Mesendoderm (in vitro differentiated cells): ENCODE measurements at regions not wholly inside any gene's neighbourhood (a gene's known extent, or its start where the extent isn't known, plus 50 kb on each side); places are given as distances from the start of the nearest gene placed in this dataset.
A peak's percentile ranks its signal among the peaks of the same experiment; 100 is the strongest.

Experiments used
- DNase-seq: peaks from one replicate; pipeline ENCODE4 v3.0.0; 2013
- H2AK5ac ChIP-seq: 2 replicates; pipeline ENCODE4 v1.6.1; 2013; ENCODE audit warnings: low read length, inconsistent platforms
- H2BK120ac ChIP-seq: 2 replicates; pipeline ENCODE4 v1.6.1; 2013; ENCODE audit warnings: low read depth, mild to moderate bottlenecking, low read length, moderate library complexity, mixed read lengths
- H2BK15ac ChIP-seq: replicated peaks from 2 replicates; pipeline ENCODE4 v1.6.1; 2013; ENCODE audit warnings: low read depth, mild to moderate bottlenecking, moderate library complexity
- H2BK5ac ChIP-seq: 2 replicates; pipeline ENCODE4 v1.6.1; 2013; ENCODE audit warnings: low read length, inconsistent platforms
- H3K18ac ChIP-seq: 2 replicates; pipeline ENCODE4 v1.6.1; 2013; ENCODE audit warnings: mild to moderate bottlenecking, low read length, mixed read lengths
- H3K23ac ChIP-seq: one replicate; pipeline ENCODE4 v1.6.1; 2013; ENCODE audit warnings: low read length
- H3K27ac ChIP-seq: 2 replicates; pipeline ENCODE4 v1.5.1; 2013; ENCODE audit warnings: low read depth, mild to moderate bottlenecking, inconsistent platforms, low read length, moderate library complexity
- H3K27me3 ChIP-seq: 2 replicates; pipeline ENCODE4 v1.6.1; 2013; ENCODE audit warnings: low read length, control low read depth, mild to moderate bottlenecking, inconsistent platforms; ENCODE audit not compliant: insufficient read depth, poor library complexity
- H3K36me3 ChIP-seq: 2 replicates; pipeline ENCODE4 v1.6.1; 2013; ENCODE audit warnings: low read length, inconsistent platforms; ENCODE audit not compliant: control insufficient read depth, insufficient read depth
- H3K4ac ChIP-seq: one replicate; pipeline ENCODE4 v1.6.1; 2013; ENCODE audit warnings: low read depth, mild to moderate bottlenecking, low read length, moderate library complexity
- H3K4me1 ChIP-seq: 2 replicates; pipeline ENCODE4 v1.6.1; 2013; ENCODE audit warnings: low read depth, low read length, inconsistent platforms; ENCODE audit not compliant: control insufficient read depth
- H3K4me2 ChIP-seq: 2 replicates; pipeline ENCODE4 v1.6.1; 2013; ENCODE audit warnings: low read length
- H3K4me3 ChIP-seq: 2 replicates; pipeline ENCODE4 v1.5.1; 2013; ENCODE audit warnings: mild to moderate bottlenecking, low read length
- H3K56ac ChIP-seq: one replicate; pipeline ENCODE4 v1.6.1; 2013; ENCODE audit warnings: low read length
- H3K79me1 ChIP-seq: 2 replicates; pipeline ENCODE4 v1.6.1; 2013; ENCODE audit warnings: low read length, inconsistent platforms
- H3K79me2 ChIP-seq: 2 replicates; pipeline ENCODE4 v1.6.1; 2013; ENCODE audit warnings: mild to moderate bottlenecking, low read length; ENCODE audit not compliant: control insufficient read depth, insufficient read depth
- H3K9ac ChIP-seq: 2 replicates; pipeline ENCODE4 v1.6.1; 2013; ENCODE audit warnings: low read length, inconsistent platforms
- H4K5ac ChIP-seq: one replicate; pipeline ENCODE4 v1.6.1; 2013; ENCODE audit warnings: low read length
- H4K8ac ChIP-seq: one replicate; pipeline ENCODE4 v1.6.1; 2013; ENCODE audit warnings: low read depth, mild to moderate bottlenecking, control low read depth, low read length, moderate library complexity
- WGBS: extraction: QIAGEN DNeasy Blood & Tissue Kit; methylation state at CpG from one replicate; pipeline ENCODE4 v1.1.7; 2013; ENCODE audit warnings: low lambda C conversion rate, missing lambda C conversion rate; ENCODE audit not compliant: insufficient coverage; ENCODE audit errors: extremely low coverage; 5-methylcytosine and 5-hydroxymethylcytosine counted together

GRCh38 chr6:109238396-109238795 is 143.1 kb downstream of the CEP57L1 start:
- H3K27ac ChIP-seq: no peak overlapping the region
- no peaks in the 10 kb centered on the region for H3K79me1 ChIP-seq
- H2BK5ac ChIP-seq: no peak overlapping the region
- no peak overlapping the region for H3K23ac ChIP-seq
- H3K4ac ChIP-seq: no peak overlapping the region
- H2AK5ac ChIP-seq: no peak overlapping the region
- H4K8ac ChIP-seq: no peak overlapping the region
- no peaks in the 10 kb centered on the region for H3K36me3 ChIP-seq
- no peaks in the 10 kb centered on the region for H3K27me3 ChIP-seq
- H3K4me2 ChIP-seq: no peak overlapping the region
- no peak overlapping the region for H3K18ac ChIP-seq
- WGBS: no CpG with 5 or more reads among the region's 3 CpGs
- no peaks in the 10 kb centered on the region for H3K4me1 ChIP-seq
- no peak for DNase-seq
- no peak overlapping the region for H4K5ac ChIP-seq
- H3K56ac ChIP-seq: no peak overlapping the region
- H3K9ac ChIP-seq: no peak overlapping the region
- H2BK120ac ChIP-seq: no peak overlapping the region
- no peak overlapping the region for H3K4me3 ChIP-seq
- no peak overlapping the region for H2BK15ac ChIP-seq
- H3K79me2 ChIP-seq: no peaks in the 10 kb centered on the region

DNA sequence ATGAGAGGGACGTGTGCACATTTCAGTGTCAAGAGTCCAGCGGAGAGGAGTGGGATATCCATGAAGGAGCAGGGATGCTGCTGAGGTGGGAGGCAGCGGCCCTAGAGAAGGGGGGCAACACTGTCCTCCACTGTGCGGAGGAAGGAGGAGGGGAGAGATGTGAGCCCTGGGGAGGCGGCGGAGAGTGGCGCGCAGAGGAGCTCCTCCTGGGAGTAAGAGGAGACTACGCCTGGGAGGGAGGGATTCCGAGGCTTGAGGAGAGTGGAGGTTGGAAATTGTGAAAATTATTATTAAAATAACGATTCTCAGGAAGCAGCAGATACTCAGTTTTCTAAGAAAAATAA is 142.7 kb downstream of the CEP57L1 start:
- H3K23ac ChIP-seq: no peak overlapping the region
- H3K18ac ChIP-seq: no peak overlapping the region
- H3K4me1 ChIP-seq: no peaks in the 10 kb centered on the region
- no peaks in the 10 kb centered on the region for H3K27me3 ChIP-seq
- no peak overlapping the region for H3K4me3 ChIP-seq
- H3K27ac ChIP-seq: no peak overlapping the region
- H4K5ac ChIP-seq: no peak overlapping the region
- H3K79me2 ChIP-seq: no peaks in the 10 kb centered on the region
- no peak overlapping the region for H2BK5ac ChIP-seq
- H2AK5ac ChIP-seq: no peak overlapping the region
- H3K79me1 ChIP-seq: no peaks in the 10 kb centered on the region
- DNase-seq: no peak
- no CpG with 5 or more reads among the region's 11 CpGs for WGBS
- no peak overlapping the region for H3K4me2 ChIP-seq
- H2BK15ac ChIP-seq: no peak overlapping the region
- no peak overlapping the region for H3K9ac ChIP-seq
- H3K4ac ChIP-seq: no peak overlapping the region
- H3K36me3 ChIP-seq: no peaks in the 10 kb centered on the region
- H4K8ac ChIP-seq: no peak overlapping the region
- H2BK120ac ChIP-seq: no peak overlapping the region
- H3K56ac ChIP-seq: no peak overlapping the region

- no CpG with 5 or more reads among the region's 12 CpGs for WGBS
- H3K4me3 ChIP-seq: no peak overlapping the region
- no peak overlapping the region for H2BK120ac ChIP-seq
- H3K79me2 ChIP-seq: no peaks in the 10 kb centered on the region
- no peaks in the 10 kb centered on the region for H3K79me1 ChIP-seq
- no peak overlapping the region for H3K18ac ChIP-seq
- no peak overlapping the region for H3K23ac ChIP-seq
- H2AK5ac ChIP-seq: no peak overlapping the region
- no peaks in the 10 kb centered on the region for H3K4me1 ChIP-seq
- no peak overlapping the region for H2BK5ac ChIP-seq
- no peak overlapping the region for H3K27ac ChIP-seq
- no peak overlapping the region for H2BK15ac ChIP-seq
- H3K36me3 ChIP-seq: no peaks in the 10 kb centered on the region
- no peak overlapping the region for H3K4me2 ChIP-seq
- no peak overlapping the region for H4K5ac ChIP-seq
- H3K27me3 ChIP-seq: no peaks in the 10 kb centered on the region
- no peak overlapping the region for H3K56ac ChIP-seq
- no peak overlapping the region for H3K9ac ChIP-seq
- DNase-seq: no peak
- H3K4ac ChIP-seq: no peak overlapping the region
- H4K8ac ChIP-seq: no peak overlapping the region
Measured at GRCh38 chr6:109237077-109237985, 142.0 kb downstream of the CEP57L1 start.

GRCh38 chr6:109236115-109237076 is 141.1 kb downstream of the CEP57L1 start:
- H2BK120ac ChIP-seq: no peak overlapping the region
- H3K79me2 ChIP-seq: no peaks in the 10 kb centered on the region
- peak; percentile 86 for DNase-seq
- no peaks in the 10 kb centered on the region for H3K79me1 ChIP-seq
- no peak overlapping the region for H3K23ac ChIP-seq
- no peak overlapping the region for H3K27ac ChIP-seq
- H2BK15ac ChIP-seq: no peak overlapping the region
- no peak overlapping the region for H3K18ac ChIP-seq
- H3K56ac ChIP-seq: no peak overlapping the region
- no peak overlapping the region for H3K4me3 ChIP-seq
- H3K4me1 ChIP-seq: no peaks in the 10 kb centered on the region
- H4K5ac ChIP-seq: no peak overlapping the region
- no peak overlapping the region for H3K9ac ChIP-seq
- H3K36me3 ChIP-seq: no peaks in the 10 kb centered on the region
- H3K27me3 ChIP-seq: no peaks in the 10 kb centered on the region
- H2BK5ac ChIP-seq: no peak overlapping the region
- WGBS: no CpG with 5 or more reads among the region's 18 CpGs
- H4K8ac ChIP-seq: no peak overlapping the region
- H2AK5ac ChIP-seq: no peak overlapping the region
- H3K4ac ChIP-seq: no peak overlapping the region
- H3K4me2 ChIP-seq: no peak overlapping the region

DNA sequence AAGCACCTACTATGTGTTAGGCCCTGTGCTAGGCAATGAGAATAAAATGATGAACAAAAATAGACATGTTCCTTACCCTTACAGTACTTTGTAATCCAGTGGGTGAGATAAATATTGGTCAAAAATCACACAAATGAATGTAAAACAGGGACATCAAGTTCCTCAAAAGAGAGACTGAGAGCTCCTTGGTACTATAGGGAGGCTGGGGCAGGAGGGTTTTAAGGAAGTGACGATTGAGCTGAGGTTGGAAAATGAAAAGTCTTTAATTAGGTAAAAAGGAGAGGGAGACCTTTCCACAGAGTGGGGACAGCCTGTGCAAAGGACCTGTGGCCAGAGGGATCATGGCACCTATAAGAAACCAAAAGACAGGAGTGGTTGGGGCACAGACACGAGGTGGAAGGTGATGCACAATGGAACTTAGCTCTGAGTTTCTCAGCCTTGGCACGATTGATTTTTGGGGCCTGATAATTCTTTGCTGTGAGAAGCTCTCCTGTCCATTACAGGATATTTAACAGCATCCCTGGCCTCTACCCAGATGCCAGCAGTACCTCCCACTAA is 140.3 kb downstream of the CEP57L1 start:
- Histone ChIP-seq H2AK5ac (no peak overlapping the region), H3K27ac (no peak overlapping the region), H3K18ac (no peak overlapping the region), H3K4me1 (no peaks in the 10 kb centered on the region), H3K9ac (no peak overlapping the region), H4K5ac (no peak overlapping the region), H3K4me3 (no peak overlapping the region), H3K27me3 (no peaks in the 10 kb centered on the region), H3K36me3 (no peaks in the 10 kb centered on the region), H3K56ac (no peak overlapping the region), H3K79me2 (no peaks in the 10 kb centered on the region), H2BK5ac (no peak overlapping the region), H3K4me2 (no peak overlapping the region), H4K8ac (no peak overlapping the region), H2BK120ac (no peak overlapping the region), H3K4ac (no peak overlapping the region), H3K23ac (no peak overlapping the region), H2BK15ac (no peak overlapping the region), H3K79me1 (no peaks in the 10 kb centered on the region)
- no CpG with 5 or more reads among the region's 3 CpGs for WGBS
- no peak for DNase-seq
